ENCODE measurements at regions not wholly inside any gene's neighbourhood (a gene's known extent, or its start where the extent isn't known, plus 50 kb on each side); places are given as distances from the start of the nearest gene placed in this dataset.
"Not testable (repeated sequence)": the region's sequence is repeated elsewhere in the genome, so short reads cannot be mapped to it uniquely, and the experiment has no call there.

GRCh38 chr10:47646686-47647273 is 116.6 kb downstream of the SYT15B start:
- TF ChIP-seq CTCF (IDR thresholded peaks at IDR 0.05) (peak; percentile 54), SMC3 (IDR thresholded peaks at IDR 0.05; ENCODE audit: low read depth, low read length) (0 out of 2 replicates have a peak, but pooled peaks have one; percentile 13)
- TF ChIP-seq ZBTB33 (IDR thresholded peaks at IDR 0.05; ENCODE audit: borderline replicate concordance, low read depth); YY1 (IDR thresholded peaks at IDR 0.05; ENCODE audit: low read depth); MXI1 (IDR thresholded peaks at IDR 0.05; ENCODE audit: low read depth, low read length); CHD2 (IDR thresholded peaks at IDR 0.05; ENCODE audit: low read length, partially characterized antibody); TCF12 (IDR thresholded peaks at IDR 0.05); EZH2phosphoT487 (IDR thresholded peaks at IDR 0.05; ENCODE audit: borderline replicate concordance, low read depth); GABPA (IDR thresholded peaks at IDR 0.05; ENCODE audit: low read depth); SIN3A (IDR thresholded peaks at IDR 0.05; ENCODE audit: borderline replicate concordance, low read depth, low read length): not testable (repeated sequence)
- TF ChIP-seq, protein P1, sequence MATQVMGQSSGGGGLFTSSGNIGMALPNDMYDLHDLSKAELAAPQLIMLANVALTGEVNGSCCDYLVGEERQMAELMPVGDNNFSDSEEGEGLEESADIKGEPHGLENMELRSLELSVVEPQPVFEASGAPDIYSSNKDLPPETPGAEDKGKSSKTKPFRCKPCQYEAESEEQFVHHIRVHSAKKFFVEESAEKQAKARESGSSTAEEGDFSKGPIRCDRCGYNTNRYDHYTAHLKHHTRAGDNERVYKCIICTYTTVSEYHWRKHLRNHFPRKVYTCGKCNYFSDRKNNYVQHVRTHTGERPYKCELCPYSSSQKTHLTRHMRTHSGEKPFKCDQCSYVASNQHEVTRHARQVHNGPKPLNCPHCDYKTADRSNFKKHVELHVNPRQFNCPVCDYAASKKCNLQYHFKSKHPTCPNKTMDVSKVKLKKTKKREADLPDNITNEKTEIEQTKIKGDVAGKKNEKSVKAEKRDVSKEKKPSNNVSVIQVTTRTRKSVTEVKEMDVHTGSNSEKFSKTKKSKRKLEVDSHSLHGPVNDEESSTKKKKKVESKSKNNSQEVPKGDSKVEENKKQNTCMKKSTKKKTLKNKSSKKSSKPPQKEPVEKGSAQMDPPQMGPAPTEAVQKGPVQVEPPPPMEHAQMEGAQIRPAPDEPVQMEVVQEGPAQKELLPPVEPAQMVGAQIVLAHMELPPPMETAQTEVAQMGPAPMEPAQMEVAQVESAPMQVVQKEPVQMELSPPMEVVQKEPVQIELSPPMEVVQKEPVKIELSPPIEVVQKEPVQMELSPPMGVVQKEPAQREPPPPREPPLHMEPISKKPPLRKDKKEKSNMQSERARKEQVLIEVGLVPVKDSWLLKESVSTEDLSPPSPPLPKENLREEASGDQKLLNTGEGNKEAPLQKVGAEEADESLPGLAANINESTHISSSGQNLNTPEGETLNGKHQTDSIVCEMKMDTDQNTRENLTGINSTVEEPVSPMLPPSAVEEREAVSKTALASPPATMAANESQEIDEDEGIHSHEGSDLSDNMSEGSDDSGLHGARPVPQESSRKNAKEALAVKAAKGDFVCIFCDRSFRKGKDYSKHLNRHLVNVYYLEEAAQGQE (IDR thresholded peaks at IDR 0.05; ENCODE audit: low read depth, low read length) = not testable (repeated sequence)

All from SK-N-SH (cell line).